HCT116 (cell line): ENCODE measurements at regions not wholly inside any gene's neighbourhood (a gene's known extent, or its start where the extent isn't known, plus 50 kb on each side); places are given as distances from the start of the nearest gene placed in this dataset.

Source experiments
- ATAC-seq: fragments of 200-7000 bp; cut with Tn5 transposase; 2 replicates; pipeline ENCODE4 v1.9.1; 2020; ENCODE audit warnings: mild to moderate bottlenecking, moderate library complexity
- BruUV-seq: library from RNA; stranded (reverse); fragments of 400-500 nt; replicated peaks from 2 replicates; lab custom pipeline; 2021; lab: Mats Ljungman, UMichigan
- CTCF ChIA-PET: fragments of 300-600 bp; sonication (Branson Sonifier 250); formaldehyde crosslinking; loops from one replicate; lab custom pipeline; 2021; ENCODE audit warnings: antibody characterized with exemption; lab: Charles Lee
- POLR2A ChIA-PET: fragments of 300-600, 350-600 bp; sonication (Branson Sonifier 250); formaldehyde crosslinking; loops from one replicate; lab custom pipeline; 2021; ENCODE audit warnings: antibody characterized with exemption; lab: Charles Lee
- RAD21 ChIA-PET, 2 experiments: fragments of 300-600 bp; sonication (Branson Sonifier 250); formaldehyde crosslinking; loops; one replicate each; lab custom pipeline; 2023; ENCODE audit warnings: low total read pairs in 2 of 2; ENCODE audit not compliant: uncharacterized antibody in 2 of 2, unreplicated experiment in 2 of 2, low non-redundant PET in 1 of 2; lab: Charles Lee
- DNase-seq: peaks from one replicate; pipeline ENCODE4 v3.0.0-alpha.2; 2010; ENCODE audit warnings: low read depth, low spot score
- H2AFZ ChIP-seq: fragments of 200-600 bp; shearing (Covaris generic), sonication (generic); 2 replicates; pipeline ENCODE4 v1.6.1; 2017; ENCODE audit warnings: low read depth, mixed run types, mixed read lengths, antibody characterized with exemption, low read length; ENCODE audit not compliant: poor library complexity, severe bottlenecking
- H3K27ac ChIP-seq: 2 replicates; pipeline ENCODE4 v1.5.1; 2012; ENCODE audit warnings: low read depth, low read length
- H3K27me3 ChIP-seq: fragments of 200-600 bp; sonication (generic); 2 replicates; pipeline ENCODE4 v1.6.1; 2016; ENCODE audit warnings: mixed run types, low read length, mixed read lengths; ENCODE audit not compliant: insufficient read depth
- H3K36me3 ChIP-seq, 2 experiments: fragments of 200-500 bp in 1 of 2; fragments of 200-600 bp in 1 of 2; sonication (Bioruptor generic) in 1 of 2; sonication (generic) in 1 of 2; 2 replicates each; pipeline versions ENCODE4 v1.5.1 to v1.6.1; 2014 to 2016; ENCODE audit warnings: low read length in 2 of 2, inconsistent platforms in 1 of 2, mixed read lengths in 1 of 2, mixed run types in 1 of 2; ENCODE audit not compliant: insufficient read depth in 2 of 2, control insufficient read depth in 1 of 2
- H3K4me1 ChIP-seq, 2 experiments: fragments of 200-600 bp in 1 of 2; sonication (generic) in 1 of 2; 2 replicates each; pipeline versions ENCODE4 v1.5.1 to v1.6.1; 2012 to 2017; ENCODE audit warnings: low read length in 2 of 2, inconsistent platforms in 1 of 2, mild to moderate bottlenecking in 1 of 2, mixed read lengths in 1 of 2, mixed run types in 1 of 2, moderate library complexity in 1 of 2; ENCODE audit not compliant: insufficient read depth in 2 of 2, control insufficient read depth in 1 of 2
- H3K4me2 ChIP-seq: fragments of 200-600 bp; sonication (generic); 2 replicates; pipeline ENCODE4 v1.6.1; 2017; ENCODE audit warnings: mixed run types, low read length, mixed read lengths
- H3K4me3 ChIP-seq, 2 experiments: fragments of 200-600 bp in 1 of 2; sonication (generic) in 1 of 2; replicated peaks in 1 of 2; 2 replicates each; pipeline ENCODE4 v1.5.1; 2011 to 2016; ENCODE audit warnings: low read length in 2 of 2, control low read depth in 1 of 2, low read depth in 1 of 2, mild to moderate bottlenecking in 1 of 2, mixed read lengths in 1 of 2, mixed run types in 1 of 2
- H3K79me2 ChIP-seq: fragments of 200-600 bp; sonication (generic); 2 replicates; pipeline ENCODE4 v1.6.1; 2017; ENCODE audit warnings: mild to moderate bottlenecking, mixed run types, low read length, moderate library complexity, mixed read lengths; ENCODE audit not compliant: insufficient read depth
- H3K9ac ChIP-seq: fragments of 200-600 bp; sonication (generic); 2 replicates; pipeline ENCODE4 v1.6.1; 2016; ENCODE audit warnings: low read length, mixed read lengths
- H3K9me2 ChIP-seq: fragments of 200-600 bp; sonication (generic), shearing (Covaris generic); 2 replicates; pipeline ENCODE4 v1.6.1; 2017; ENCODE audit warnings: mixed run types, mild to moderate bottlenecking, moderate library complexity; ENCODE audit not compliant: insufficient read depth
- H3K9me3 ChIP-seq, 2 experiments: fragments of 200-500 bp in 1 of 2; fragments of 200-600 bp in 1 of 2; sonication (Bioruptor generic) in 1 of 2; sonication (generic) in 1 of 2; 2 replicates each; pipeline ENCODE4 v1.6.1; 2014 to 2017; ENCODE audit warnings: low read length in 2 of 2, mixed read lengths in 2 of 2, inconsistent platforms in 1 of 2, low read depth in 1 of 2, mild to moderate bottlenecking in 1 of 2, mixed run types in 1 of 2, moderate library complexity in 1 of 2; ENCODE audit not compliant: control insufficient read depth in 1 of 2, insufficient read depth in 1 of 2
- H4K20me1 ChIP-seq: fragments of 200-600 bp; sonication (generic), shearing (Covaris generic); 2 replicates; pipeline ENCODE4 v1.6.1; 2017; ENCODE audit warnings: mixed run types, mild to moderate bottlenecking, moderate library complexity; ENCODE audit not compliant: insufficient read depth
- CBX3 ChIP-seq: IDR thresholded peaks from 2 replicates; pipeline ENCODE4 v1.6.1; 2012; ENCODE audit warnings: low read depth
- CEBPB ChIP-seq: IDR thresholded peaks from 2 replicates; pipeline ENCODE4 v1.6.1; 2012; ENCODE audit warnings: low read depth
- CTCF ChIP-seq, 3 experiments: fragments of 200-600 bp in 1 of 3; sonication (generic) in 1 of 3; IDR thresholded peaks in 2 of 3; conservative IDR thresholded peaks in 1 of 3; 2 replicates each; pipeline ENCODE4 v1.5.1; 2012 to 2017; ENCODE audit warnings: low read depth in 2 of 3, low read length in 2 of 3, antibody characterized with exemption in 1 of 3, borderline replicate concordance in 1 of 3, control low read depth in 1 of 3, mild to moderate bottlenecking in 1 of 3, mixed read lengths in 1 of 3, mixed run types in 1 of 3, moderate library complexity in 1 of 3; ENCODE audit not compliant: insufficient read depth in 1 of 3
- EGR1 ChIP-seq: IDR thresholded peaks from 2 replicates; pipeline ENCODE4 v1.6.1; 2012; ENCODE audit warnings: low read depth
- ELF1 ChIP-seq: IDR thresholded peaks from 2 replicates; pipeline ENCODE4 v1.6.1; 2012; ENCODE audit warnings: low read depth, borderline replicate concordance
- EZH2 ChIP-seq: fragments of 200-600 bp; sonication (generic); IDR thresholded peaks from 2 replicates; pipeline ENCODE4 v1.6.1; 2017; ENCODE audit warnings: antibody characterized with exemption, mixed run types
- EZH2phosphoT487 ChIP-seq: fragments of 200-600 bp; IDR thresholded peaks from 2 replicates; pipeline ENCODE4 v1.6.1; 2018; ENCODE audit warnings: antibody characterized with exemption, borderline replicate concordance
- FOSL1 ChIP-seq: IDR thresholded peaks from 2 replicates; pipeline ENCODE4 v1.6.1; 2012; ENCODE audit warnings: low read depth
- JUND ChIP-seq: IDR thresholded peaks from 2 replicates; pipeline ENCODE4 v1.6.1; 2012
- POLR2A ChIP-seq: IDR thresholded peaks from 2 replicates; pipeline ENCODE4 v1.7.0; 2011; ENCODE audit warnings: borderline replicate concordance; ENCODE audit not compliant: insufficient read depth, insufficient read length; ENCODE audit errors: extremely low read depth
- POLR2AphosphoS5 ChIP-seq: IDR thresholded peaks from 2 replicates; pipeline ENCODE4 v1.6.1; 2011; ENCODE audit warnings: mild to moderate bottlenecking, low read depth, low read length, moderate library complexity
- RAD21 ChIP-seq: IDR thresholded peaks from 2 replicates; pipeline ENCODE4 v1.6.1; 2012; ENCODE audit warnings: low read depth, mild to moderate bottlenecking
- SIN3A ChIP-seq: IDR thresholded peaks from 2 replicates; pipeline ENCODE4 v1.6.1; 2012; ENCODE audit warnings: low read depth
- SP1 ChIP-seq: IDR thresholded peaks from 2 replicates; pipeline ENCODE4 v1.6.1; 2012; ENCODE audit warnings: low read depth
- SRF ChIP-seq: IDR thresholded peaks from 2 replicates; pipeline ENCODE4 v1.6.1; 2012; ENCODE audit warnings: low read depth
- TCF7L2 ChIP-seq: IDR thresholded peaks from 2 replicates; pipeline ENCODE4 v1.7.0; 2011; ENCODE audit warnings: borderline replicate concordance, inconsistent platforms; ENCODE audit not compliant: insufficient read depth, insufficient read length; ENCODE audit errors: extremely low read depth
- YY1 ChIP-seq: IDR thresholded peaks from 2 replicates; pipeline ENCODE4 v1.6.1; 2011; ENCODE audit warnings: low read length, low read depth, moderate library complexity, mild to moderate bottlenecking; ENCODE audit not compliant: insufficient replicate concordance; ENCODE audit errors: extremely low read depth
- ZNF274 ChIP-seq: fragments of 200-500 bp; sonication (Bioruptor generic); IDR thresholded peaks from 2 replicates; pipeline ENCODE4 v1.6.1; 2014; ENCODE audit warnings: mild to moderate bottlenecking, low read depth, low read length, inconsistent platforms
- intact Hi-C: fragments of 100-400 bp; cut with micrococcal nuclease; formaldehyde crosslinking; loops from 2 replicates; pipeline ENCODE4 v1.10.0; 2022
- TF ChIP-seq, protein P1 (sequence below): IDR thresholded peaks from 2 replicates; pipeline ENCODE4 v1.6.1; 2012

GRCh38 chr6:170483413-170483812, 69.7 kb downstream of the PSMB1 start:
- Histone ChIP-seq H3K4me3 (no peak overlapping the region), H3K9me3 (no peaks in the 10 kb centered on the region), H3K27me3 (no peaks in the 10 kb centered on the region), H3K9me2 (no peaks in the 10 kb centered on the region), H3K27ac (no peak overlapping the region), H3K4me1 (no peaks in the 10 kb centered on the region), H4K20me1 (no peaks in the 10 kb centered on the region), H2AFZ (no peak overlapping the region), H3K36me3 (no peaks in the 10 kb centered on the region), H3K4me2 (no peak overlapping the region), H3K9ac (no peak overlapping the region), H3K79me2 (no peaks in the 10 kb centered on the region)
- ChIA-PET CTCF (no interaction called here), RAD21 (no interaction called here), POLR2A (no interaction called here)
- ATAC-seq (no peak), DNase-seq (no peak)
- no TSS peak for BruUV-seq
- intact Hi-C loops, result no loop called here
- TF ChIP-seq ELF1 (no peak), CBX3 (no peak), EZH2phosphoT487 (no peak), EZH2 (no peak), POLR2AphosphoS5 (no peak), JUND (no peak), SRF (no peak), ZNF274 (no peak), YY1 (no peak), CEBPB (no peak), POLR2A (no peak), SP1 (no peak), CTCF (IDR thresholded peaks at IDR 0.05 in 2 of 3, conservative IDR thresholded peaks at IDR 0.05 in 1 of 3; ENCODE audit: borderline replicate concordance in 1 of 3, insufficient read depth in 1 of 3, low read depth in 2 of 3, low read length in 2 of 3) (no peak), RAD21 (no peak), FOSL1 (no peak), TCF7L2 (no peak), EGR1 (no peak), SIN3A (no peak)
- TF ChIP-seq, protein P1, sequence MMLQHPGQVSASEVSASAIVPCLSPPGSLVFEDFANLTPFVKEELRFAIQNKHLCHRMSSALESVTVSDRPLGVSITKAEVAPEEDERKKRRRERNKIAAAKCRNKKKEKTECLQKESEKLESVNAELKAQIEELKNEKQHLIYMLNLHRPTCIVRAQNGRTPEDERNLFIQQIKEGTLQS, result no peak
